Tibial nerve (tissue), 3 donors: ENCODE measurements at regions not wholly inside any gene's neighbourhood (a gene's known extent, or its start where the extent isn't known, plus 50 kb on each side); places are given as distances from the start of the nearest gene placed in this dataset.

Source experiments
- CTCF ChIP-seq, 5 experiments: fragments of 200-600 bp in 3 of 5; fragments of 450-650 bp in 2 of 5; sonication (generic) in 3 of 5; IDR thresholded peaks; one replicate each; pipeline ENCODE4 v1.5.1; 2016 to 2019; ENCODE audit warnings: antibody characterized with exemption in 5 of 5, mild to moderate bottlenecking in 3 of 5, moderate library complexity in 2 of 5
- POLR2A ChIP-seq, 2 donors: fragments of 450-650 bp; IDR thresholded peaks; one replicate each; pipeline ENCODE4 v1.6.1; 2017; ENCODE audit warnings: antibody characterized with exemption in 2 of 2, mild to moderate bottlenecking in 2 of 2, moderate library complexity in 2 of 2

GRCh38 chr12:76946446-76946845 lies 67.6 kb upstream of the CSRP2 start:
- TF ChIP-seq CTCF (IDR thresholded peaks at IDR 0.05), result no peak
- no peak for TF ChIP-seq POLR2A (IDR thresholded peaks at IDR 0.05)
